BE2C (cell line): ENCODE measurements at regions not wholly inside any gene's neighbourhood (a gene's known extent, or its start where the extent isn't known, plus 50 kb on each side); places are given as distances from the start of the nearest gene placed in this dataset.

Experiments used
- DNase-seq: peaks from one replicate; pipeline ENCODE4 v3.0.0-alpha.2; 2020
- H3K27me3 ChIP-seq: fragments of 250-450 bp; sonication (Bioruptor Pico); 2 replicates; pipeline ENCODE4 v1.5.1; 2020; ENCODE audit warnings: mild to moderate bottlenecking
- H3K36me3 ChIP-seq: fragments of 250-450 bp; sonication (Bioruptor Pico); 2 replicates; pipeline ENCODE4 v1.5.1; 2020; ENCODE audit warnings: mild to moderate bottlenecking
- H3K4me1 ChIP-seq: fragments of 250-450 bp; sonication (Bioruptor Pico); 2 replicates; pipeline ENCODE4 v1.5.1; 2020
- H3K4me3 ChIP-seq: 2 replicates; pipeline ENCODE4 v1.5.1; 2011; ENCODE audit warnings: low read depth, low read length
- H3K9me3 ChIP-seq: fragments of 250-450 bp; sonication (Bioruptor Pico); 2 replicates; pipeline ENCODE4 v1.5.1; 2020
- TF ChIP-seq, protein P1 (sequence below): IDR thresholded peaks from 2 replicates; pipeline ENCODE4 v1.5.1; 2012; ENCODE audit warnings: mild to moderate bottlenecking, low read depth, low read length

DNA sequence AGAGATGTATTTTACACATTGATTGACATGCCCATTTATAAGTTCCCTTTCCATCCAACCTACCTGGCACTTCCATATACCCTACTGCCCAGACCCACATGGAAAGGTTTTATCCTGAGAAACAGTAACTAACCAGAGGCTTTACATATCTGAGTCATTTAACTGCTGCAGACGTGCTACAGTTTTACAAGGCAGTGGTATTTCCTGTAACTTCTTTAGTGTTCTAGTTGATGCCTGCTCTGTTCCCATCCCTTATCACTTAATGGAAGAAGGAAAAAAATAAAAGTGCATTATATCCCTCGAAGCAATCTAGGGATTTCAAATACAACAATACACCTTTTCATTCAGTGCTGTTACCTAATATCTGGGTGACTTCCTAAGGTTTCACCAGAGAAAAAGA lies 107.1 kb downstream of the TMCO5A start:
- H3K4me3 ChIP-seq = no peak overlapping the region
- no peaks in the 10 kb centered on the region for H3K9me3 ChIP-seq
- DNase-seq = no peak
- no peaks in the 10 kb centered on the region; the same call in 1 of the 2 replicates for H3K4me1 ChIP-seq
- no peaks in the 10 kb centered on the region for H3K27me3 ChIP-seq
- TF ChIP-seq, protein P1, sequence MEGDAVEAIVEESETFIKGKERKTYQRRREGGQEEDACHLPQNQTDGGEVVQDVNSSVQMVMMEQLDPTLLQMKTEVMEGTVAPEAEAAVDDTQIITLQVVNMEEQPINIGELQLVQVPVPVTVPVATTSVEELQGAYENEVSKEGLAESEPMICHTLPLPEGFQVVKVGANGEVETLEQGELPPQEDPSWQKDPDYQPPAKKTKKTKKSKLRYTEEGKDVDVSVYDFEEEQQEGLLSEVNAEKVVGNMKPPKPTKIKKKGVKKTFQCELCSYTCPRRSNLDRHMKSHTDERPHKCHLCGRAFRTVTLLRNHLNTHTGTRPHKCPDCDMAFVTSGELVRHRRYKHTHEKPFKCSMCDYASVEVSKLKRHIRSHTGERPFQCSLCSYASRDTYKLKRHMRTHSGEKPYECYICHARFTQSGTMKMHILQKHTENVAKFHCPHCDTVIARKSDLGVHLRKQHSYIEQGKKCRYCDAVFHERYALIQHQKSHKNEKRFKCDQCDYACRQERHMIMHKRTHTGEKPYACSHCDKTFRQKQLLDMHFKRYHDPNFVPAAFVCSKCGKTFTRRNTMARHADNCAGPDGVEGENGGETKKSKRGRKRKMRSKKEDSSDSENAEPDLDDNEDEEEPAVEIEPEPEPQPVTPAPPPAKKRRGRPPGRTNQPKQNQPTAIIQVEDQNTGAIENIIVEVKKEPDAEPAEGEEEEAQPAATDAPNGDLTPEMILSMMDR = no peak
- no peaks in the 10 kb centered on the region for H3K36me3 ChIP-seq

DNA sequence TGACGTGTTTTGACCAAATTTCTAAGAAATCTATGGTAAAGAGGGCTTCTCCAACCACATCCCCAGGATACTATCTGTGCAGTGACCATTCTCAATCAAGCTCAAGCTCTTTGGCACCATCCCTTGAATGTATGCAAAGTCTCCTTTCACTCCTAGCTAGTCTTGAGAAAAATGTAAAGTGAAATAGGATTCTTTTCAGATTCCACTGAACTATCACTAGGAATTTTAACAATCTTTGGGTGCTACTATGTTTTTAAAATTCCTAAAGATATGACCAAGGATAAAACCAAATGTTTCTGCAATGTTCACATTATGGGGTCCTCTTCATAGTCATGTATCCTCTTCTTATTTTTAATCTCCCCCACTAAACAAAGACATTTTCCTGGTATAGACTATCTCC lies 107.8 kb downstream of the TMCO5A start:
- DNase-seq = no peak
- TF ChIP-seq, protein P1 = no peak
- Histone ChIP-seq H3K9me3 (no peaks in the 10 kb centered on the region), H3K4me3 (no peak overlapping the region), H3K36me3 (no peaks in the 10 kb centered on the region), H3K27me3 (no peaks in the 10 kb centered on the region), H3K4me1 (no peaks in the 10 kb centered on the region; the same call in 1 of the 2 replicates)

DNA sequence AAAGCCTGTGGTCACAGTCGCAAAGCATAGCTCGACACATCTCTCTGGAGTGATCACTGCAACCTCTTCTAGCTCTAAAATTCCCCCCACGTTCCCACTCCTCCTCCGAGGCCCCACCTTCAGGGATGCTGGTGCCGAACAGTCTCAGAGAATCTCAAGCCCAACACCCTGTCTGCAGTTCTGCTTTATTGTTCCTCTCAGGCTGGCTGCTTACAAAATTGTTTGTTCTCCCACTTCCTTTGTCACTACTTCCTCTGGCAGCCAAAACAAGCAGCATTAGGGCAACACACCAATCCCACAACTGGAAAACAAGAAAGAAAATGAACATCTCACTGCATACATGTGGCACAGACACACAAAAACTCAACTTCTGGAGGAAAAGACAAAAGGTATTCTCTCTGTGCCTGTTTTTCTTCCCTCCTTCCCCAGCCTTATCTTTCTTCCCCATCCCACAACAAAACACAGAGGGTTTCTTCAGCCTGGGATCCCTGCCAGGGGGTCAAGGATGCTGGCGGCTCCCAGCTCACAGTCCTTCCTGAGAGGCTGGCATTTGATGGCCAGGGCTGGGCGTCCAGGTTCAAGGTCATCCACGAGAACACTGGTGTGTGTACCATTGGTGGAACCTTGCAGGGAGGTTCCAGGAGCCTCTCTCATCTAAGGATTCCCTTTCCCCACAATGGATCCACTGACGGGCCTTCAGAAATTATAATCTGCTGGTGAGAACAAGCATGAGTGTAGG lies 108.4 kb downstream of the TMCO5A start:
- no peaks in the 10 kb centered on the region for H3K27me3 ChIP-seq
- H3K4me3 ChIP-seq = no peak overlapping the region
- no peaks in the 10 kb centered on the region for H3K9me3 ChIP-seq
- H3K36me3 ChIP-seq = no peaks in the 10 kb centered on the region
- TF ChIP-seq, protein P1 = no peak
- DNase-seq = peak; percentile 8
- H3K4me1 ChIP-seq = no peaks in the 10 kb centered on the region; the same call in 1 of the 2 replicates

DNA sequence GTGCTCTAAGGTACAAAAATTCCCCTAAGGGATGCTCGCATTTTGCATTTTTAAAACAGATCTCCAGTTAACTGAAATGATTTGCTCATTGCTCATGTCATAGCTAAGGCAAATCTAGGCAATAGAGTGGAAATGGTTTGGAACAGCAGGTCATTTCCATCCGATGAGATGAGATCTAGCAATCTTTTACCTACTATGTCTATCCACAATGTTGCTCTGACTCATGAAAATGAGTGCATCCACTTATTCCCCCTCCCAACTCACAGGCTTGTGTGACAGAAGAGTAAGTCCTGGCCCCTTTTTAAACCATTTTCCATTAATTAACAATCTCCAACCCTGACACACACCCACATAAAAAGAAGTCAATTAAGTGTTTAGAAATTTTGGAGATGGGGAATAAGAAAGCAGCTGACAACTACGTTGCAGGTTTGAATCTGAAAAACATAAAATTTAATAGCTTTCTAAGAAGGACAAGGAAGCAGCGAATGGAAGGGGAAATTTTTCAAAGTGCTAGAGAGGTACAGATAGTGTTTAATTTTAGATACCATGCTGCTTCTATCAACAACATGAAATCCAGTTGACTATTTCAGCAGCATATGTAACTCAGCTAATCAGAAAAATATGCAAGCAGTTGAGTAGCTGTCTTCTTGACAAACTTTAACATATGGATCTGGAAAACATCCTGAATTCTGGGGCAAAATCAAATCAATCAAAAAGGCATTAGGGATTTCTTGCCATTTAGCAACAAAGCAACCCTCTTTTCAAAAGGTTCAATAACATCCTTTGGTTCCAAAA lies 112.0 kb downstream of the TMCO5A start:
- TF ChIP-seq, protein P1 = no peak
- DNase-seq = no peak
- no peaks in the 10 kb centered on the region for H3K36me3 ChIP-seq

DNA sequence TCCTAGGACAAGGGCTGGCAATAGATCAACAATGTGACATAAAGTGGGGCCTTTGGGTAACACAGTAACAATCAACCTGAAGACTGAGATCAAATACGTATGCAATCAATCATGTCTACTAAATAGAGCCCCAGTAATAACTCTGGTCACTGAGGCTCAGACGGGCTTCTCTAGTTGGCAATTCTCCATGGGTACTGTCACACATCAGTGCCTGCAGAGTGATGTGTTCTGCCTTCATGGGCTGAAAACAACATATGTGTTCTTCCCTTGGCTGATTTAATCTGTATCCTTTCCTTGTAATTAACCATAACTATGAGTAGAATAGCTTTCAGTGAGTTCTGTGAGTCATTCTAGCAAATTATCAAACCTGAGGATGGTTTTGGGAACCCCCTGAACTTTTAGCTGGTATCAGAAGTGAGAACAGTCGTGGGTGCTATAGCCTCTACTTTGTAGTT lies 113.6 kb downstream of the TMCO5A start:
- peak; percentile 46 for DNase-seq
- TF ChIP-seq, protein P1 = no peak
- no peaks in the 10 kb centered on the region for H3K4me1 ChIP-seq
- no peaks in the 10 kb centered on the region for H3K9me3 ChIP-seq
- no peaks in the 10 kb centered on the region for H3K36me3 ChIP-seq
- no peak overlapping the region for H3K4me3 ChIP-seq
- no peaks in the 10 kb centered on the region for H3K27me3 ChIP-seq

More for the DNA sequence above, 112.0 kb downstream of the TMCO5A start:
- H3K4me1 ChIP-seq = no peaks in the 10 kb centered on the region; the same call in 1 of the 2 replicates
- H3K27me3 ChIP-seq = no peaks in the 10 kb centered on the region
- H3K4me3 ChIP-seq = no peak overlapping the region
- no peaks in the 10 kb centered on the region for H3K9me3 ChIP-seq
